H9 (cell line): ENCODE measurements at regions not wholly inside any gene's neighbourhood (a gene's known extent, or its start where the extent isn't known, plus 50 kb on each side); places are given as distances from the start of the nearest gene placed in this dataset.

ENCODE experiments used
- DNase-seq: peaks from one replicate; pipeline ENCODE4 v3.0.0-alpha.2; 2017
- H2AFZ ChIP-seq: one replicate; pipeline ENCODE4 v1.6.1; 2013; ENCODE audit warnings: mild to moderate bottlenecking, low read length, control low read depth, moderate library complexity
- H2AK5ac ChIP-seq: 2 replicates; pipeline ENCODE4 v1.6.1; 2013; ENCODE audit warnings: low read length, control low read depth, mixed read lengths; ENCODE audit not compliant: insufficient read length
- H2BK120ac ChIP-seq: one replicate; pipeline ENCODE4 v1.6.1; 2013; ENCODE audit warnings: low read depth, mild to moderate bottlenecking, low read length, control low read depth, inconsistent platforms; ENCODE audit not compliant: poor library complexity, severe bottlenecking
- H2BK12ac ChIP-seq: 2 replicates; pipeline ENCODE4 v1.6.1; 2013; ENCODE audit warnings: low read length, control low read depth, mixed read lengths, low read depth; ENCODE audit not compliant: insufficient read length
- H2BK15ac ChIP-seq: 2 replicates; pipeline ENCODE4 v1.6.1; 2013; ENCODE audit warnings: low read depth, low read length, control low read depth
- H2BK20ac ChIP-seq: one replicate; pipeline ENCODE4 v1.6.1; 2013; ENCODE audit warnings: low read depth, mild to moderate bottlenecking, low read length, control low read depth, inconsistent platforms; ENCODE audit not compliant: poor library complexity, severe bottlenecking
- H2BK5ac ChIP-seq: 2 replicates; pipeline ENCODE4 v1.6.1; 2013; ENCODE audit warnings: low read length, control low read depth, mixed read lengths; ENCODE audit not compliant: insufficient read length
- H3K14ac ChIP-seq: 2 replicates; pipeline ENCODE4 v1.6.1; 2013; ENCODE audit warnings: low read length, control low read depth; ENCODE audit not compliant: insufficient read depth
- H3K18ac ChIP-seq: 2 replicates; pipeline ENCODE4 v1.6.1; 2013; ENCODE audit warnings: low read depth, mild to moderate bottlenecking, mixed read lengths, low read length, control low read depth; ENCODE audit not compliant: insufficient read length
- H3K23ac ChIP-seq: 2 replicates; pipeline ENCODE4 v1.6.1; 2013; ENCODE audit warnings: low read length, control low read depth, mixed read lengths, low read depth; ENCODE audit not compliant: insufficient read length
- H3K23me2 ChIP-seq: 2 replicates; pipeline ENCODE4 v1.6.1; 2013; ENCODE audit warnings: low read depth, mild to moderate bottlenecking, mixed read lengths, low read length, control low read depth; ENCODE audit not compliant: insufficient read length, poor library complexity, severe bottlenecking
- H3K27ac ChIP-seq: 2 replicates; pipeline ENCODE4 v1.5.1; 2013; ENCODE audit warnings: low read length, control low read depth, mixed read lengths, low read depth; ENCODE audit not compliant: insufficient read length
- H3K27me3 ChIP-seq: 2 replicates; pipeline ENCODE4 v1.6.1; 2013; ENCODE audit warnings: low read length, control low read depth, inconsistent platforms; ENCODE audit not compliant: insufficient read depth
- H3K4ac ChIP-seq: 2 replicates; pipeline ENCODE4 v1.6.1; 2013; ENCODE audit warnings: low read depth, mild to moderate bottlenecking, control low read depth, inconsistent platforms, low read length, moderate library complexity
- H3K4me1 ChIP-seq: 2 replicates; pipeline ENCODE4 v1.6.1; 2013; ENCODE audit warnings: low read length, control low read depth, inconsistent platforms; ENCODE audit not compliant: insufficient read depth
- H3K4me2 ChIP-seq: 2 replicates; pipeline ENCODE4 v1.6.1; 2013; ENCODE audit warnings: low read length, control low read depth, mixed read lengths; ENCODE audit not compliant: insufficient read length, insufficient read depth
- H3K56ac ChIP-seq: 2 replicates; pipeline ENCODE4 v1.6.1; 2013; ENCODE audit warnings: low read depth, mild to moderate bottlenecking, mixed read lengths, low read length, control low read depth; ENCODE audit not compliant: insufficient read length
- H3K79me1 ChIP-seq: 2 replicates; pipeline ENCODE4 v1.6.1; 2013; ENCODE audit warnings: low read depth, mild to moderate bottlenecking, moderate library complexity, low read length, control low read depth, inconsistent platforms; ENCODE audit not compliant: insufficient read depth, poor library complexity, severe bottlenecking
- H3K79me2 ChIP-seq: 2 replicates; pipeline ENCODE4 v1.6.1; 2013; ENCODE audit warnings: low read length, control low read depth, inconsistent platforms; ENCODE audit not compliant: insufficient read depth
- H3K9ac ChIP-seq: 2 replicates; pipeline ENCODE4 v1.6.1; 2013; ENCODE audit warnings: low read length, control low read depth, mixed read lengths; ENCODE audit not compliant: insufficient read length; ENCODE audit errors: extremely low read depth
- H3K9me3 ChIP-seq: one replicate; pipeline ENCODE4 v1.6.1; 2013; ENCODE audit warnings: low read depth, low read length, inconsistent platforms; ENCODE audit not compliant: control insufficient read depth
- H3T11ph ChIP-seq: one replicate; pipeline ENCODE4 v1.6.1; 2013; ENCODE audit warnings: mild to moderate bottlenecking, low read length, control low read depth, inconsistent platforms
- H4K20me1 ChIP-seq: one replicate; pipeline ENCODE4 v1.6.1; 2013; ENCODE audit not compliant: control insufficient read depth, insufficient read length, insufficient read depth
- H4K5ac ChIP-seq: 2 replicates; pipeline ENCODE4 v1.6.1; 2013; ENCODE audit warnings: low read depth, mild to moderate bottlenecking, mixed read lengths, low read length, control low read depth; ENCODE audit not compliant: insufficient read length
- H4K8ac ChIP-seq: replicated peaks from 2 replicates; pipeline ENCODE4 v1.6.1; 2013; ENCODE audit warnings: low read length, control low read depth, mixed read lengths, low read depth; ENCODE audit not compliant: insufficient read length
- H4K91ac ChIP-seq: 2 replicates; pipeline ENCODE4 v1.6.1; 2013; ENCODE audit warnings: low read depth, mild to moderate bottlenecking, moderate library complexity, mixed read lengths, low read length, control low read depth; ENCODE audit not compliant: insufficient read length
- H3K27ac Mint-ChIP-seq, 3 experiments: 2 replicates in 2 of 3; 3 replicates in 1 of 3; pipeline ENCODE4 v1.8.0; 2020 to 2021; ENCODE audit warnings: mixed read lengths in 3 of 3, mild to moderate bottlenecking in 1 of 3, moderate library complexity in 1 of 3
- H3K27me3 Mint-ChIP-seq: 2 replicates; pipeline ENCODE4 v1.8.0; 2021; ENCODE audit warnings: low read depth, mild to moderate bottlenecking, moderate library complexity, mixed read lengths
- H3K36me3 Mint-ChIP-seq, 3 experiments: 2 replicates in 2 of 3; 3 replicates in 1 of 3; pipeline ENCODE4 v1.8.0; 2020 to 2021; ENCODE audit warnings: low read depth in 3 of 3, mixed read lengths in 3 of 3; ENCODE audit not compliant: insufficient read depth in 1 of 3
- H3K4me1 Mint-ChIP-seq, 2 experiments: 2 replicates each; pipeline ENCODE4 v1.8.0; 2020; ENCODE audit warnings: mixed read lengths in 2 of 2
- H3K4me3 Mint-ChIP-seq, 2 experiments: 2 replicates in 1 of 2; 3 replicates in 1 of 2; pipeline ENCODE4 v1.8.0; 2020 to 2021; ENCODE audit warnings: mild to moderate bottlenecking in 2 of 2, mixed read lengths in 2 of 2, moderate library complexity in 1 of 2
- H3K9me3 Mint-ChIP-seq, 2 experiments: 2 replicates in 1 of 2; 3 replicates in 1 of 2; pipeline ENCODE4 v1.8.0; 2020; ENCODE audit warnings: mild to moderate bottlenecking in 2 of 2, mixed read lengths in 2 of 2, moderate library complexity in 1 of 2
- WGBS: extraction: QIAGEN DNeasy Blood & Tissue Kit; methylation state at CpG from one replicate; pipeline ENCODE4 v1.1.7; 2013; ENCODE audit warnings: missing lambda C conversion rate, low lambda C conversion rate, mixed read lengths; ENCODE audit not compliant: insufficient read length; ENCODE audit errors: extremely low coverage; 5-methylcytosine and 5-hydroxymethylcytosine counted together
- TF ChIP-seq, protein P1 (sequence below): fragments of 200-600 bp; sonication (generic); conservative IDR thresholded peaks from 3 replicates; pipeline ENCODE4 v1.8.0; 2021; ENCODE audit warnings: antibody characterized with exemption, mild to moderate bottlenecking

DNA sequence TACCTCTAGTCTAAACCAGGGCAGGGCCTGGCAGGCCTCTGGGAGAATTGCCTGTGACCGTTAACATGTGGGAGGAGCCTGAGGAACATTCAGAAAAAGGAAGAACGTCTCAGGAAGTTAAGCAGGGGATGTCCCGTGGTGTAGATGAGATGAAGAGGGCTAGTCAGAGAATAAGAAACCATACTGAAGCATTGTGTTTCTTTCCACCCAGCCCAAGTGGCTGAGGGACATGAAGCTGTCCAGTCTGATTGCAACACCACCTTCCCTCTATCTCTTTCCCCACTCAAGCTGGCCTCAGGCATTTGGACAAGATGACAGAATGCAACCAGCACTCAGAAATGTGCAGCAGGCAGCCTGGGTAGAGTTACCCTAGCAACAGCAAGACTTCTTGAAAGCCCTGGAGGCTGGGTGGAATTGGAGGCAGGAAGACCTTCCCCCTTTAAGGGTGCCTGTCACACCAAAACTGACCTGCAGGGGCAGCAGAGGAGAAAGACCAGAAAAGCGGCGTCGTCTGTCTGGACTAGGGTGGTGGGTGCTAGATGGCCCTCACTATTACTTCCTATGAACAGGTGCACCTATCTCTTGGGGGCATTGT lies 186.1 kb downstream of the UNC5CL start:
- H3K79me1 ChIP-seq: no peaks in the 10 kb centered on the region
- H3K4me1 Mint-ChIP-seq: no peaks in the 10 kb centered on the region
- no peaks in the 10 kb centered on the region for H3K23me2 ChIP-seq
- no peak overlapping the region for H3K27ac Mint-ChIP-seq
- no peak overlapping the region for H3K4me2 ChIP-seq
- no peak overlapping the region for H3K9ac ChIP-seq
- no peaks in the 10 kb centered on the region for H4K20me1 ChIP-seq
- no peak overlapping the region for H2BK12ac ChIP-seq
- no peaks in the 10 kb centered on the region for H3K4me1 ChIP-seq
- peak; percentile 65 for DNase-seq
- H4K91ac ChIP-seq: no peak overlapping the region
- no peak overlapping the region for H3K27ac ChIP-seq
- H2BK15ac ChIP-seq: no peak overlapping the region
- no peaks in the 10 kb centered on the region for H3K9me3 ChIP-seq
- H2BK120ac ChIP-seq: no peak overlapping the region
- H3K18ac ChIP-seq: no peak overlapping the region
- H2BK20ac ChIP-seq: no peak overlapping the region
- no peak overlapping the region for H2AFZ ChIP-seq
- H3K14ac ChIP-seq: no peak overlapping the region
- H3K27me3 ChIP-seq: no peaks in the 10 kb centered on the region
- no peak overlapping the region for H2AK5ac ChIP-seq
- peaks cover 9% of the 10 kb centered on the region for H3K27me3 Mint-ChIP-seq
- H3K23ac ChIP-seq: no peak overlapping the region
- no peak overlapping the region for H3T11ph ChIP-seq
- H3K4me3 Mint-ChIP-seq: no peak overlapping the region
- no peak overlapping the region for H3K56ac ChIP-seq
- H3K36me3 Mint-ChIP-seq: no peaks in the 10 kb centered on the region
- no peaks in the 10 kb centered on the region for H3K9me3 Mint-ChIP-seq
- TF ChIP-seq, protein P1, sequence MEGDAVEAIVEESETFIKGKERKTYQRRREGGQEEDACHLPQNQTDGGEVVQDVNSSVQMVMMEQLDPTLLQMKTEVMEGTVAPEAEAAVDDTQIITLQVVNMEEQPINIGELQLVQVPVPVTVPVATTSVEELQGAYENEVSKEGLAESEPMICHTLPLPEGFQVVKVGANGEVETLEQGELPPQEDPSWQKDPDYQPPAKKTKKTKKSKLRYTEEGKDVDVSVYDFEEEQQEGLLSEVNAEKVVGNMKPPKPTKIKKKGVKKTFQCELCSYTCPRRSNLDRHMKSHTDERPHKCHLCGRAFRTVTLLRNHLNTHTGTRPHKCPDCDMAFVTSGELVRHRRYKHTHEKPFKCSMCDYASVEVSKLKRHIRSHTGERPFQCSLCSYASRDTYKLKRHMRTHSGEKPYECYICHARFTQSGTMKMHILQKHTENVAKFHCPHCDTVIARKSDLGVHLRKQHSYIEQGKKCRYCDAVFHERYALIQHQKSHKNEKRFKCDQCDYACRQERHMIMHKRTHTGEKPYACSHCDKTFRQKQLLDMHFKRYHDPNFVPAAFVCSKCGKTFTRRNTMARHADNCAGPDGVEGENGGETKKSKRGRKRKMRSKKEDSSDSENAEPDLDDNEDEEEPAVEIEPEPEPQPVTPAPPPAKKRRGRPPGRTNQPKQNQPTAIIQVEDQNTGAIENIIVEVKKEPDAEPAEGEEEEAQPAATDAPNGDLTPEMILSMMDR: peak; percentile 67
- H3K4ac ChIP-seq: no peak overlapping the region
- no CpG with 5 or more reads among the region's 6 CpGs for WGBS
- no peaks in the 10 kb centered on the region for H3K79me2 ChIP-seq
- no peak overlapping the region for H4K5ac ChIP-seq
- H4K8ac ChIP-seq: no peak overlapping the region
- no peak overlapping the region for H2BK5ac ChIP-seq
